Natural killer cell (primary cell): ENCODE measurements at regions not wholly inside any gene's neighbourhood (a gene's known extent, or its start where the extent isn't known, plus 50 kb on each side); places are given as distances from the start of the nearest gene placed in this dataset.

Experiments
- ATAC-seq, 3 donors: fragments of 150-1000 bp in 2 of 3; fragments of 200-7000 bp in 1 of 3; cut with Tn5 transposase; 1 replicate in 1 of 3; 2 replicates in 2 of 3; pipeline ENCODE4 v1.10.0; 2021; ENCODE audit warnings: mild to moderate bottlenecking in 2 of 3, moderate library complexity in 2 of 3
- DNase-seq, 2 donors: peaks; one replicate each; pipeline versions ENCODE4 v3.0.0 to v3.0.0-alpha.2; 2013 to 2021; ENCODE audit warnings: mixed read lengths in 1 of 2
- H3K27ac ChIP-seq: one replicate; pipeline ENCODE4 v1.5.1; 2013; ENCODE audit warnings: mild to moderate bottlenecking, low read length
- H3K27me3 ChIP-seq: one replicate; pipeline ENCODE4 v1.6.1; 2013; ENCODE audit warnings: low read length; ENCODE audit not compliant: control insufficient read depth, insufficient read depth
- H3K36me3 ChIP-seq: one replicate; pipeline ENCODE4 v1.6.1; 2013; ENCODE audit warnings: low read length; ENCODE audit not compliant: control insufficient read depth, insufficient read depth
- H3K4me1 ChIP-seq: one replicate; pipeline ENCODE4 v1.6.1; 2013; ENCODE audit warnings: low read length; ENCODE audit not compliant: control insufficient read depth, insufficient read depth
- H3K4me3 ChIP-seq: one replicate; pipeline ENCODE4 v1.5.1; 2013; ENCODE audit warnings: low read length
- H3K9me3 ChIP-seq: one replicate; pipeline ENCODE4 v1.6.1; 2013; ENCODE audit warnings: low read length; ENCODE audit not compliant: control insufficient read depth, insufficient read depth
- H3K27ac Mint-ChIP-seq, 2 donors: one replicate each; pipeline ENCODE4 v1.8.0; 2022; ENCODE audit warnings: mild to moderate bottlenecking in 2 of 2, mixed read lengths in 2 of 2, moderate library complexity in 1 of 2
- H3K27me3 Mint-ChIP-seq, 2 donors: one replicate each; pipeline ENCODE4 v1.8.0; 2022; ENCODE audit warnings: low read depth in 2 of 2, mixed read lengths in 2 of 2
- H3K36me3 Mint-ChIP-seq: one replicate; pipeline ENCODE4 v1.8.0; 2022; ENCODE audit warnings: mixed read lengths
- H3K4me1 Mint-ChIP-seq, 2 donors: one replicate each; pipeline ENCODE4 v1.8.0; 2022; ENCODE audit warnings: mixed read lengths in 2 of 2
- H3K4me3 Mint-ChIP-seq: one replicate; pipeline ENCODE4 v1.8.0; 2022; ENCODE audit warnings: mild to moderate bottlenecking, moderate library complexity, mixed read lengths
- H3K9me3 Mint-ChIP-seq, 2 donors: one replicate each; pipeline ENCODE4 v1.8.0; 2022; ENCODE audit warnings: mixed read lengths in 2 of 2
- WGBS: methylation state at CpG from one replicate; pipeline ENCODE4 v1.1.7; 2013; ENCODE audit warnings: missing lambda C conversion rate; ENCODE audit not compliant: insufficient coverage; 5-methylcytosine and 5-hydroxymethylcytosine counted together
- intact Hi-C: fragments of 100-400 bp; cut with micrococcal nuclease; formaldehyde crosslinking; loops from one replicate; pipeline ENCODE4 v1.14.2; 2022
- TF ChIP-seq, protein P1 (sequence below): fragments of 200-600 bp; IDR thresholded peaks from one replicate; pipeline ENCODE4 v1.8.0; 2022; ENCODE audit warnings: antibody characterized with exemption

DNA sequence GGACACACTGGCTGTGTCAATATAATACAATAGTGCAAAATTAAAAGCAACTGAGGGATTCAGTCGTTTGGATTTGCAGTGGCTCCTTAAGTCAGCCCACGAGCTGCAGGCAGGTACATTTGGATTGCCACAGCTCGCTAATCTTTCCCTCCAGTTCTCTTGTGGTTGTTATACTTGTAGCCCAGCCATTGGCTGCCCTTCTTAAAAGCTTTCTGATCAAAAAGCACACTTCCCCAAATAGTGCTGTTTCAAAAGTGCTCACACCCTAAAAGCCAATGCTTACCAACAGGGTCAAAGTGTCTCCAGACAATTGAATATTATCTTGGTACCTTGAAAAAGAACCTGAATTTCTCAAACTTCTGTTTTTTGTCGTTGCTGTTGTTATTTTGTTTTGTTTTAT lies 404.7 kb upstream of the FAM98A start:
- Histone ChIP-seq H3K4me1 (no peaks in the 10 kb centered on the region), H3K4me3 (no peak overlapping the region), H3K27me3 (no peaks in the 10 kb centered on the region), H3K9me3 (no peaks in the 10 kb centered on the region), H3K27ac (no peak overlapping the region), H3K36me3 (no peaks in the 10 kb centered on the region)
- TF ChIP-seq, protein P1, sequence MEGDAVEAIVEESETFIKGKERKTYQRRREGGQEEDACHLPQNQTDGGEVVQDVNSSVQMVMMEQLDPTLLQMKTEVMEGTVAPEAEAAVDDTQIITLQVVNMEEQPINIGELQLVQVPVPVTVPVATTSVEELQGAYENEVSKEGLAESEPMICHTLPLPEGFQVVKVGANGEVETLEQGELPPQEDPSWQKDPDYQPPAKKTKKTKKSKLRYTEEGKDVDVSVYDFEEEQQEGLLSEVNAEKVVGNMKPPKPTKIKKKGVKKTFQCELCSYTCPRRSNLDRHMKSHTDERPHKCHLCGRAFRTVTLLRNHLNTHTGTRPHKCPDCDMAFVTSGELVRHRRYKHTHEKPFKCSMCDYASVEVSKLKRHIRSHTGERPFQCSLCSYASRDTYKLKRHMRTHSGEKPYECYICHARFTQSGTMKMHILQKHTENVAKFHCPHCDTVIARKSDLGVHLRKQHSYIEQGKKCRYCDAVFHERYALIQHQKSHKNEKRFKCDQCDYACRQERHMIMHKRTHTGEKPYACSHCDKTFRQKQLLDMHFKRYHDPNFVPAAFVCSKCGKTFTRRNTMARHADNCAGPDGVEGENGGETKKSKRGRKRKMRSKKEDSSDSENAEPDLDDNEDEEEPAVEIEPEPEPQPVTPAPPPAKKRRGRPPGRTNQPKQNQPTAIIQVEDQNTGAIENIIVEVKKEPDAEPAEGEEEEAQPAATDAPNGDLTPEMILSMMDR, result no peak
- intact Hi-C loops, result no loop called here
- 23% methylated on average over 4 of the region's 4 CpGs for WGBS
- no peak for DNase-seq
- Mint-ChIP-seq H3K9me3 (peaks cover 9 to 13% of the 10 kb centered on the region in 2 donors), H3K36me3 (no peaks in the 10 kb centered on the region), H3K4me3 (no peak overlapping the region), H3K27ac (no peak overlapping the region), H3K4me1 (no peaks in the 10 kb centered on the region), H3K27me3 (no peaks in the 10 kb centered on the region)
- no peak for ATAC-seq

DNA sequence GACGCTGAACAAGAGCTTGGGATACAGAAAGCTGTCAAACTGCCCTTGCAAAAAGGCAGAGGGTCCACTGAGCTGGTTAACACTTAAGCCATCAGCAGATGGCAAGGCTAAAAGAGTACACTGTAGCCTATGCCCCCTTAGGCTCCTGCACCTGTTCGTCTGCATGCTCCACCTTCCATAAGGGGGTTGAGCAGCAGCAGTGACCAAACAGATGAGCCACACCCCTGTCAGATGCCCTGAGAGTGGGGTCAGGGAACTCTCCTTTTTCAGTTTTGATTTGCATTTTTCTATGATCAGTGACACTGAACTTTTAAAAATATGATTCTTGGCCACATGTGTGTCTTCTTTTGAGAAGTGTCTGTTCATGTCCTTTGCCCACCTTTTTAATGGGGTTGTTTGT lies 402.5 kb upstream of the FAM98A start:
- Mint-ChIP-seq H3K4me1 (no peaks in the 10 kb centered on the region), H3K9me3 (peaks cover 10 to 20% of the 10 kb centered on the region in 2 donors), H3K36me3 (peaks cover 6% of the 10 kb centered on the region), H3K27me3 (no peaks in the 10 kb centered on the region), H3K4me3 (no peak overlapping the region), H3K27ac (no peak overlapping the region)
- TF ChIP-seq, protein P1, result no peak
- H3K36me3 ChIP-seq, result no peaks in the 10 kb centered on the region
- intact Hi-C loops, result no loop called here
- no peak overlapping the region for H3K4me3 ChIP-seq
- DNase-seq (no peak), ATAC-seq (no peak)
- H3K9me3 ChIP-seq, result peaks cover 5% of the 10 kb centered on the region
- H3K27me3 ChIP-seq, result no peaks in the 10 kb centered on the region
- H3K4me1 ChIP-seq, result no peaks in the 10 kb centered on the region
- no peak overlapping the region for H3K27ac ChIP-seq
- WGBS, result 89% methylated on average over 1 of the region's 2 CpGs

DNA sequence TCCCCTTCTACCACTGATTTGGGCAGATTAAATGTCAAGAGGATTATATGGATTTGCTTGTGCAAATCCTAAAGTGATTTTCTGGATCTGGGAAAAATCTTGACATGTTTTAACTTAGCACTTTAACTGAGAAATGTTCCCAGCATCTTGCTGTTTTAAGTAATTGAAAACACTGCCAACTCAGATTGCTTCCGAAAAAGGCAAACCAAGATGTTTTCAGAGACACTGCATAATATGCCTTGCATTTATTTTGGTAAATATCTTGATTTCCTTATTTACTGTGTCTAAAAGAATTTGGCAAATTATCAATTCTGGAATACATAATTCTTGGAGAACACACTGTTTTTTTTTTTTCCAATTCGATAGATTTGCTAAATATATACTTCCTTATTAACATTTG lies 385.0 kb upstream of the FAM98A start:
- Mint-ChIP-seq H3K27ac (no peak overlapping the region), H3K27me3 (no peaks in the 10 kb centered on the region), H3K4me1 (no peaks in the 10 kb centered on the region), H3K9me3 (peaks cover 15 to 25% of the 10 kb centered on the region in 2 donors), H3K36me3 (no peaks in the 10 kb centered on the region), H3K4me3 (no peak overlapping the region)
- Histone ChIP-seq H3K36me3 (no peaks in the 10 kb centered on the region), H3K27me3 (no peaks in the 10 kb centered on the region), H3K9me3 (no peaks in the 10 kb centered on the region), H3K27ac (no peak overlapping the region), H3K4me1 (no peaks in the 10 kb centered on the region), H3K4me3 (no peak overlapping the region)
- ATAC-seq (no peak), DNase-seq (no peak)
- TF ChIP-seq, protein P1, result no peak
- WGBS, result 86% methylated on average over 1 of the region's 2 CpGs
- intact Hi-C loops, result no loop called here

DNA sequence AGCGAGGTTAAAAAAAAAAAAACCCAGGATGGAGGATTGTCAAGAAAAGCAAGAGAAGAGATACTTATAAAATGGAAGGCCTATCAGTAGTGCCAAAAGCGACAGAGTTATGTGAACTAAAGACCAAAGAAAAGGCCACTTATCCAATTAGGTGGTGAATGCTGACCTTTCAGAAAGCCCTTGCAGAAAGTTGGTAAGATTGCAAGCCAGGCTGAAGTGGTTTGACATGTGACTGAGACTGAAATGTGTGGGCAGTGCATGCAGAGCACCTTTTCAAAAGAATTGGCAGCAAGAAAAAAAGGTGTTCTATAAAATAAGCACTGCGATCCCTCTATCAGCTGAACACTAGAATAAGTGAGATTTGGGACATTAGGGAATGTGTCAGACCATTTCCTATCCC lies 379.4 kb upstream of the FAM98A start:
- Histone ChIP-seq H3K4me1 (no peaks in the 10 kb centered on the region), H3K27me3 (no peaks in the 10 kb centered on the region), H3K9me3 (peaks cover 3% of the 10 kb centered on the region), H3K4me3 (no peak overlapping the region), H3K27ac (no peak overlapping the region), H3K36me3 (no peaks in the 10 kb centered on the region)
- H3K27ac Mint-ChIP-seq, result no peak overlapping the region
- no peaks in the 10 kb centered on the region for H3K4me1 Mint-ChIP-seq
- no peak overlapping the region for H3K4me3 Mint-ChIP-seq
- 59% methylated on average over 3 of the region's 3 CpGs for WGBS
- peaks cover 15 to 24% of the 10 kb centered on the region in 2 donors for H3K9me3 Mint-ChIP-seq
- no peaks in the 10 kb centered on the region for H3K36me3 Mint-ChIP-seq
- intact Hi-C loops, result no loop called here
- DNase-seq (no peak), ATAC-seq (no peak)
- H3K27me3 Mint-ChIP-seq, result no peaks in the 10 kb centered on the region
- TF ChIP-seq, protein P1, result no peak
